ENCODE measurements at regions not wholly inside any gene's neighbourhood (a gene's known extent, or its start where the extent isn't known, plus 50 kb on each side); places are given as distances from the start of the nearest gene placed in this dataset.

- TF ChIP-seq CTCF (conservative IDR thresholded peaks at IDR 0.05 in 1 of 2, IDR thresholded peaks at IDR 0.05 in 1 of 2; ENCODE audit: low read depth in 1 of 2, low read length in 2 of 2) (no peak), EZH2 (IDR thresholded peaks at IDR 0.05; ENCODE audit: low read length, missing control alignments) (no peak)
Measured at GRCh38 chr2:78162202-78162601, 640.0 kb upstream of the LRRTM4 start.
